K562 (cell line): ENCODE measurements at regions not wholly inside any gene's neighbourhood (a gene's known extent, or its start where the extent isn't known, plus 50 kb on each side); places are given as distances from the start of the nearest gene placed in this dataset.

ENCODE experiments used
- ATAC-seq: fragments of 200-7000 bp; cut with Tn5 transposase; 3 replicates; pipeline ENCODE4 v1.9.1; 2020; ENCODE audit warnings: moderate library complexity
- BruUV-seq: library from RNA; stranded (reverse); fragments of 400-500 nt; replicated peaks from 2 replicates; lab custom pipeline; 2021; lab: Mats Ljungman, UMichigan
- CTCF ChIA-PET: fragments of 300-600 bp; formaldehyde crosslinking; extraction: SDS; loops from one replicate; lab custom pipeline; 2021; ENCODE audit warnings: low intra/inter-chr PET ratio; lab: Yijun Ruan, JAX
- POLR2A ChIA-PET: fragments of 300-600, 350-650 bp; sonication (Branson Sonifier 250); formaldehyde crosslinking; extraction: SDS; loops from one replicate; lab custom pipeline; 2021; ENCODE audit warnings: antibody characterized with exemption, inconsistent platforms; lab: Yijun Ruan, JAX
- DNase-seq, 4 experiments: peaks; one replicate each; pipeline versions ENCODE4 v3.0.0 to v3.0.0-alpha.2; 2011 to 2018; ENCODE audit warnings: low spot score in 3 of 4, mixed read lengths in 3 of 4; ENCODE audit errors: extremely low read depth in 1 of 4
- FAIRE-seq: peaks from 2 replicates; lab custom pipeline; 2011; peaks lifted over from hg19 to GRCh38; lab: Jason Lieb, UNC
- H2AFZ ChIP-seq: 2 replicates; pipeline ENCODE4 v1.6.0; 2011; ENCODE audit warnings: low read depth, low read length, control low read depth, inconsistent platforms
- H3K27ac ChIP-seq: fragments of 200-600 bp; 3 replicates; pipeline ENCODE4 v1.8.0; 2011; ENCODE audit warnings: low read depth, mild to moderate bottlenecking, control low read depth, inconsistent platforms, low read length, moderate library complexity, mixed read lengths; ENCODE audit errors: extremely low read depth
- H3K27me3 ChIP-seq, 2 experiments: fragments of 300-600 bp in 1 of 2; 2 replicates in 1 of 2; 3 replicates in 1 of 2; pipeline versions ENCODE4 v1.6.0 to v1.8.0; 2011; ENCODE audit warnings: inconsistent platforms in 2 of 2, low read length in 2 of 2, mild to moderate bottlenecking in 1 of 2, mixed read lengths in 1 of 2, moderate library complexity in 1 of 2; ENCODE audit not compliant: control insufficient read depth in 2 of 2, insufficient read depth in 2 of 2
- H3K36me3 ChIP-seq: fragments of 300-600 bp; 3 replicates; pipeline ENCODE4 v1.8.0; 2011; ENCODE audit warnings: mild to moderate bottlenecking, low read length, inconsistent platforms; ENCODE audit not compliant: control insufficient read depth, insufficient read depth
- H3K4me1 ChIP-seq, 2 experiments: fragments of 200-600 bp in 1 of 2; replicated peaks in 1 of 2; 2 replicates in 1 of 2; 3 replicates in 1 of 2; pipeline versions ENCODE4 v1.5.1 to v1.8.0; 2011; ENCODE audit warnings: inconsistent platforms in 2 of 2, low read length in 2 of 2, mild to moderate bottlenecking in 1 of 2, mixed read lengths in 1 of 2, moderate library complexity in 1 of 2; ENCODE audit not compliant: control insufficient read depth in 2 of 2, insufficient read depth in 2 of 2
- H3K4me2 ChIP-seq: 2 replicates; pipeline ENCODE4 v1.6.1; 2011; ENCODE audit warnings: low read length, control low read depth, inconsistent platforms, mixed read lengths; ENCODE audit not compliant: insufficient read depth
- H3K4me3 ChIP-seq: fragments of 200-600 bp; sonication (generic), shearing (Covaris generic); 2 replicates; pipeline ENCODE4 v1.5.1; 2016; ENCODE audit warnings: control low read depth, inconsistent platforms
- H3K79me2 ChIP-seq: fragments of 200-600 bp; 3 replicates; pipeline ENCODE4 v1.8.0; 2011; ENCODE audit warnings: low read length, inconsistent platforms; ENCODE audit not compliant: control insufficient read depth, insufficient read depth
- H3K9ac ChIP-seq, 2 experiments: 2 replicates each; pipeline versions ENCODE4 v1.6.0 to v1.6.1; 2011; ENCODE audit warnings: low read depth in 2 of 2, low read length in 2 of 2, control low read depth in 1 of 2, inconsistent platforms in 1 of 2, mild to moderate bottlenecking in 1 of 2, mixed read lengths in 1 of 2; ENCODE audit not compliant: insufficient read depth in 1 of 2
- H3K9me1 ChIP-seq: one replicate; pipeline ENCODE4 v1.6.0; 2011; ENCODE audit warnings: inconsistent platforms, mild to moderate bottlenecking, low read length, moderate library complexity; ENCODE audit not compliant: control insufficient read depth, insufficient read depth
- H3K9me3 ChIP-seq: replicated peaks from 2 replicates; pipeline ENCODE4 v1.5.1; 2011; ENCODE audit warnings: low read depth, low read length, inconsistent platforms; ENCODE audit not compliant: control insufficient read depth, insufficient read depth
- H4K20me1 ChIP-seq: replicated peaks from 2 replicates; pipeline ENCODE4 v1.6.1; 2011; ENCODE audit warnings: low read length, inconsistent platforms, mixed read lengths; ENCODE audit not compliant: control insufficient read depth, insufficient read depth
- FOXM1 ChIP-seq, 2 experiments: fragments of 450-650 bp in 1 of 2; sonication (generic) in 1 of 2; formaldehyde crosslinking in 1 of 2; IDR thresholded peaks; 2 replicates each; pipeline versions ENCODE4 v1.6.1 to v1.9.0; 2017 to 2022; ENCODE audit warnings: low read depth in 2 of 2, mild to moderate bottlenecking in 2 of 2, missing genetic modification reagents in 1 of 2, moderate library complexity in 1 of 2
- HEY1 ChIP-seq: fragments of 250-450 bp; sonication (Bioruptor Pico); IDR thresholded peaks from 2 replicates; pipeline ENCODE4 v1.5.0; 2020; ENCODE audit warnings: mild to moderate bottlenecking, moderate library complexity, borderline replicate concordance
- MXD1 ChIP-seq: fragments of 250-450 bp; sonication (Bioruptor Pico); IDR thresholded peaks from 2 replicates; pipeline ENCODE4 v1.8.0; 2021; ENCODE audit warnings: borderline replicate concordance, mild to moderate bottlenecking, moderate library complexity; ENCODE audit not compliant: poor library complexity, severe bottlenecking
- ZNF217 ChIP-seq: sonication (generic); formaldehyde crosslinking; IDR thresholded peaks from 2 replicates; pipeline ENCODE4 v1.8.0; 2022; ENCODE audit warnings: mild to moderate bottlenecking, missing genetic modification reagents
- WGBS: fragments of 100-300 bp; shearing (Covaris generic); methylation state at CpG from one replicate; pipeline ENCODE4 v1.1.6; 2016; ENCODE audit warnings: low coverage, mixed read lengths; ENCODE audit not compliant: insufficient coverage; ENCODE audit errors: missing lambda C conversion rate; 5-methylcytosine and 5-hydroxymethylcytosine counted together
- in situ Hi-C: fragments of 300-500 bp; cut with MboI; formaldehyde crosslinking; loops from 4 replicates; pipeline ENCODE4 v1.15.0; 2018; ENCODE audit warnings: inconsistent platforms, mixed read lengths
- intact Hi-C: fragments of 100-400 bp; cut with micrococcal nuclease; formaldehyde crosslinking; loops from 2 replicates; pipeline ENCODE4 v1.14.2; 2022
- TF ChIP-seq, protein P1 (sequence below): sonication (generic); formaldehyde crosslinking; IDR thresholded peaks from 2 replicates; pipeline ENCODE4 v1.8.0; 2022; ENCODE audit warnings: mild to moderate bottlenecking, low read depth, missing genetic modification reagents

GRCh38 chr5:173394701-173395100 lies 66.5 kb upstream of the STC2 start:
- H3K27ac ChIP-seq, result no peak overlapping the region
- ChIA-PET POLR2A (no interaction called here), CTCF (no interaction called here)
- in situ Hi-C loops, result no loop called here
- no peak overlapping the region for H3K4me3 ChIP-seq
- DNase-seq, result no peak
- no peaks in the 10 kb centered on the region for H3K79me2 ChIP-seq
- no peaks in the 10 kb centered on the region for H3K9me3 ChIP-seq
- no TSS peak for BruUV-seq
- H3K36me3 ChIP-seq, result no peaks in the 10 kb centered on the region
- H3K4me1 ChIP-seq, result no peaks in the 10 kb centered on the region
- peaks cover 6 to 21% of the 10 kb centered on the region in 2 experiments for H3K27me3 ChIP-seq
- H3K4me2 ChIP-seq, result no peak overlapping the region
- no peak for TF ChIP-seq HEY1
- TF ChIP-seq, protein P1, sequence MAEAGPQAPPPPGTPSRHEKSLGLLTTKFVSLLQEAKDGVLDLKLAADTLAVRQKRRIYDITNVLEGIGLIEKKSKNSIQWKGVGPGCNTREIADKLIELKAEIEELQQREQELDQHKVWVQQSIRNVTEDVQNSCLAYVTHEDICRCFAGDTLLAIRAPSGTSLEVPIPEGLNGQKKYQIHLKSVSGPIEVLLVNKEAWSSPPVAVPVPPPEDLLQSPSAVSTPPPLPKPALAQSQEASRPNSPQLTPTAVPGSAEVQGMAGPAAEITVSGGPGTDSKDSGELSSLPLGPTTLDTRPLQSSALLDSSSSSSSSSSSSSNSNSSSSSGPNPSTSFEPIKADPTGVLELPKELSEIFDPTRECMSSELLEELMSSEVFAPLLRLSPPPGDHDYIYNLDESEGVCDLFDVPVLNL (CRISPR knock-in tag), result no peak
- TF ChIP-seq ZNF217, result no peak
- no peak for TF ChIP-seq FOXM1 (IDR thresholded peaks at IDR 0.05; ENCODE audit: low read depth)
- no peak for TF ChIP-seq FOXM1 (CRISPR knock-in tag; IDR thresholded peaks at IDR 0.05; ENCODE audit: low read depth)
- TF ChIP-seq MXD1, result no peak
- intact Hi-C loops, result no loop called here
- H4K20me1 ChIP-seq, result no peaks in the 10 kb centered on the region
- no peak overlapping the region for H3K9ac ChIP-seq
- no peak for FAIRE-seq
- 0% methylated on average over 4 of the region's 4 CpGs for WGBS
- ATAC-seq, result no peak
- H2AFZ ChIP-seq, result no peak overlapping the region
- no peaks in the 10 kb centered on the region for H3K9me1 ChIP-seq
